CD14-positive monocyte (primary cell): ENCODE measurements at regions not wholly inside any gene's neighbourhood (a gene's known extent, or its start where the extent isn't known, plus 50 kb on each side); places are given as distances from the start of the nearest gene placed in this dataset.
A peak's percentile ranks its signal among the peaks of the same experiment; 100 is the strongest.

ENCODE experiments used
- DNase-seq, 3 donors: peaks; one replicate each; pipeline ENCODE4 v3.0.0-alpha.2; 2011 to 2022
- H2AFZ ChIP-seq: 2 replicates; pipeline ENCODE4 v1.6.0; 2012; ENCODE audit warnings: mild to moderate bottlenecking, low read depth, low read length, inconsistent platforms; ENCODE audit not compliant: insufficient read depth, poor library complexity, severe bottlenecking
- H3K27ac ChIP-seq, 2 donors: 1 replicate in 1 of 2; 2 replicates in 1 of 2; pipeline ENCODE4 v1.5.1; 2012 to 2013; ENCODE audit warnings: low read length in 2 of 2, control low read depth in 1 of 2, inconsistent platforms in 1 of 2, low read depth in 1 of 2, mild to moderate bottlenecking in 1 of 2
- H3K27me3 ChIP-seq, 2 donors: one replicate each; pipeline versions ENCODE4 v1.6.0 to v1.6.1; 2011 to 2013; ENCODE audit warnings: low read length in 2 of 2; ENCODE audit not compliant: control insufficient read depth in 2 of 2, insufficient read depth in 2 of 2
- H3K36me3 ChIP-seq, 2 donors: replicated peaks in 1 of 2; 1 replicate in 1 of 2; 2 replicates in 1 of 2; pipeline versions ENCODE4 v1.5.1 to v1.6.1; 2012 to 2013; ENCODE audit warnings: low read length in 2 of 2, control low read depth in 1 of 2, inconsistent platforms in 1 of 2, mild to moderate bottlenecking in 1 of 2; ENCODE audit not compliant: insufficient read depth in 2 of 2, control insufficient read depth in 1 of 2
- H3K4me1 ChIP-seq, 2 donors: 1 replicate in 1 of 2; 2 replicates in 1 of 2; pipeline versions ENCODE4 v1.5.1 to v1.6.1; 2012 to 2013; ENCODE audit warnings: low read length in 2 of 2, control low read depth in 1 of 2, inconsistent platforms in 1 of 2, mild to moderate bottlenecking in 1 of 2, moderate library complexity in 1 of 2; ENCODE audit not compliant: insufficient read depth in 2 of 2, control insufficient read depth in 1 of 2
- H3K4me2 ChIP-seq: replicated peaks from 2 replicates; pipeline ENCODE3; 2012; ENCODE audit warnings: low read length, moderate library complexity, mild to moderate bottlenecking; ENCODE audit not compliant: poor library complexity, severe bottlenecking; ENCODE audit errors: extremely low read depth
- H3K4me3 ChIP-seq, 3 experiments: fragments of 200-600 bp in 1 of 3; sonication (generic) in 1 of 3; replicated peaks in 1 of 3; 1 replicate in 2 of 3; 2 replicates in 1 of 3; pipeline ENCODE4 v1.5.1; 2011 to 2013; ENCODE audit warnings: low read length in 3 of 3, mild to moderate bottlenecking in 3 of 3, control low read depth in 2 of 3, low read depth in 2 of 3, inconsistent platforms in 1 of 3, moderate library complexity in 1 of 3
- H3K79me2 ChIP-seq: 2 replicates; pipeline ENCODE4 v1.6.0; 2012; ENCODE audit warnings: mild to moderate bottlenecking, control low read depth, inconsistent platforms, low read length, moderate library complexity; ENCODE audit not compliant: insufficient read depth
- H3K9ac ChIP-seq: 2 replicates; pipeline ENCODE4 v1.6.0; 2017; ENCODE audit warnings: low read length, mild to moderate bottlenecking; ENCODE audit not compliant: insufficient read depth, poor library complexity, severe bottlenecking
- H3K9me3 ChIP-seq, 2 donors: replicated peaks in 1 of 2; 1 replicate in 1 of 2; 2 replicates in 1 of 2; pipeline versions ENCODE4 v1.5.1 to v1.6.1; 2012 to 2013; ENCODE audit warnings: low read length in 2 of 2, control low read depth in 1 of 2; ENCODE audit not compliant: control insufficient read depth in 1 of 2, insufficient read depth in 1 of 2
- H4K20me1 ChIP-seq: 2 replicates; pipeline ENCODE4 v1.6.0; 2012; ENCODE audit warnings: mild to moderate bottlenecking, low read length, control low read depth, moderate library complexity; ENCODE audit not compliant: insufficient read depth
- H3K27ac Mint-ChIP-seq, 7 donors: one replicate each; pipeline ENCODE4 v1.8.0; 2020; ENCODE audit warnings: mild to moderate bottlenecking in 7 of 7, mixed read lengths in 7 of 7, moderate library complexity in 6 of 7, inconsistent platforms in 2 of 7
- H3K27me3 Mint-ChIP-seq, 3 donors: one replicate each; pipeline ENCODE4 v1.8.0; 2021 to 2022; ENCODE audit warnings: low read depth in 3 of 3, mild to moderate bottlenecking in 3 of 3, mixed read lengths in 3 of 3, moderate library complexity in 3 of 3, inconsistent platforms in 1 of 3
- H3K36me3 Mint-ChIP-seq, 2 donors: one replicate each; pipeline ENCODE4 v1.8.0; 2020; ENCODE audit warnings: mixed read lengths in 2 of 2, inconsistent platforms in 1 of 2, mild to moderate bottlenecking in 1 of 2
- H3K4me1 Mint-ChIP-seq: one replicate; pipeline ENCODE4 v1.8.0; 2020; ENCODE audit warnings: mild to moderate bottlenecking, mixed read lengths
- H3K4me3 Mint-ChIP-seq, 2 donors: one replicate each; pipeline ENCODE4 v1.8.0; 2020; ENCODE audit warnings: mild to moderate bottlenecking in 2 of 2, mixed read lengths in 2 of 2, moderate library complexity in 1 of 2
- H3K9me3 Mint-ChIP-seq, 7 donors: one replicate each; pipeline ENCODE4 v1.8.0; 2020 to 2022; ENCODE audit warnings: mixed read lengths in 7 of 7, mild to moderate bottlenecking in 6 of 7, moderate library complexity in 6 of 7, inconsistent platforms in 2 of 7
- CTCF ChIP-seq: fragments of 200-600 bp; IDR thresholded peaks from one replicate; pipeline ENCODE4 v1.8.0; 2022; ENCODE audit warnings: antibody characterized with exemption, mild to moderate bottlenecking
- WGBS: methylation state at CpG from one replicate; pipeline ENCODE4 v1.1.5; 2013; ENCODE audit warnings: missing lambda C conversion rate; ENCODE audit not compliant: insufficient coverage; 5-methylcytosine and 5-hydroxymethylcytosine counted together
- intact Hi-C, 2 donors: fragments of 100-400 bp; cut with micrococcal nuclease; formaldehyde crosslinking; loops; one replicate each; pipeline versions ENCODE4 v1.15.0 to v1.15.1; 2023

- Histone ChIP-seq H3K4me1 (peaks cover 8 to 10% of the 10 kb centered on the region in 2 donors), H3K9me3 (no peaks in the 10 kb centered on the region), H3K27ac (no peak overlapping the region), H3K79me2 (no peaks in the 10 kb centered on the region), H4K20me1 (no peaks in the 10 kb centered on the region), H3K27me3 (peaks cover 53 to 55% of the 10 kb centered on the region in 2 donors), H3K4me2 (peak overlapping the region; percentile 39), H3K4me3 (peak overlapping the region; percentile 5 to 60 (median 30)), H3K9ac (no peak overlapping the region), H2AFZ (peak overlapping the region; percentile 60), H3K36me3 (no peaks in the 10 kb centered on the region)
- DNase-seq: peak in 2 of 3 donors; percentile 7 to 11
- Mint-ChIP-seq H3K4me1 (peaks cover 12% of the 10 kb centered on the region), H3K27ac (no peak overlapping the region), H3K9me3 (no peaks in the 10 kb centered on the region), H3K27me3 (peaks cover 40 to 53% (median 42%) of the 10 kb centered on the region in 3 donors), H3K4me3 (peak overlapping the region; percentile 50 to 87), H3K36me3 (no peaks in the 10 kb centered on the region)
- intact Hi-C loops: no loop called here
- WGBS: 3% methylated on average over 7 of the region's 17 CpGs
- peak; percentile 84 for TF ChIP-seq CTCF
Measured at GRCh38 chr2:176554101-176555048, 285.1 kb downstream of the MTX2 start.

GRCh38 chr2:176555112-176555511, 285.9 kb downstream of the MTX2 start:
- H3K79me2 ChIP-seq: no peaks in the 10 kb centered on the region
- H3K27me3 ChIP-seq: peaks cover 50 to 52% of the 10 kb centered on the region in 2 donors
- H3K4me1 ChIP-seq: peaks cover 8 to 10% of the 10 kb centered on the region in 2 donors
- H3K4me1 Mint-ChIP-seq: peaks cover 12% of the 10 kb centered on the region
- no peak overlapping the region for H3K4me2 ChIP-seq
- H3K27me3 Mint-ChIP-seq: peaks cover 47 to 60% (median 47%) of the 10 kb centered on the region in 3 donors
- no peak overlapping the region for H3K9ac ChIP-seq
- H3K9me3 ChIP-seq: no peaks in the 10 kb centered on the region
- H3K4me3 Mint-ChIP-seq: no peak overlapping the region
- intact Hi-C loops: no loop called here
- no peak overlapping the region for H3K4me3 ChIP-seq
- no CpG with 5 or more reads among the region's 5 CpGs for WGBS
- no peak for TF ChIP-seq CTCF
- no peak overlapping the region for H3K27ac Mint-ChIP-seq
- no peaks in the 10 kb centered on the region for H3K36me3 Mint-ChIP-seq
- peaks cover 0 to under 1% (median 0%) of the 10 kb centered on the region in 7 donors for H3K9me3 Mint-ChIP-seq
- no peak overlapping the region for H2AFZ ChIP-seq
- no peaks in the 10 kb centered on the region for H3K36me3 ChIP-seq
- H4K20me1 ChIP-seq: no peaks in the 10 kb centered on the region
- DNase-seq: no peak
- no peak overlapping the region for H3K27ac ChIP-seq
